ENCODE measurements at regions not wholly inside any gene's neighbourhood (a gene's known extent, or its start where the extent isn't known, plus 50 kb on each side); places are given as distances from the start of the nearest gene placed in this dataset.
"Not testable (repeated sequence)": the region's sequence is repeated elsewhere in the genome, so short reads cannot be mapped to it uniquely, and the experiment has no call there.

DNA sequence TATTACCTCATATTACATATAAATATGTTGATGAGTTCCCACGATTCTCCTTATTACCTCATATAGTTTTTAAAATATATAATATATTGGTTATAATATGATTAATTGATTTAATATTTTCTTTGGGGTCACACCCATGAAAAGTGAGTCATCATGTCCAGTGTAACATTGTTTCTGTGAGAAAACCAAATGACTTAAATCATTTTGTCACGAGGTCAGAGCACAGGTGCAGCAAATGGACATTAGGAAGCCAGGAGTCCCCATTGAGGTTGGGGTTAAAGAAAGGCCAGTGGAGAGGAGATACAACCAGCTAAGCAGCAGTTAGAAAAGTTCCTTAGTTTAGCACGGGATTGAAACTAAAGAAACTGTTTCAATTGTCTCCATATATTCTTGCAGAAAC lies 133.9 kb upstream of the RAPGEF2 start:
- TF ChIP-seq, protein P1, sequence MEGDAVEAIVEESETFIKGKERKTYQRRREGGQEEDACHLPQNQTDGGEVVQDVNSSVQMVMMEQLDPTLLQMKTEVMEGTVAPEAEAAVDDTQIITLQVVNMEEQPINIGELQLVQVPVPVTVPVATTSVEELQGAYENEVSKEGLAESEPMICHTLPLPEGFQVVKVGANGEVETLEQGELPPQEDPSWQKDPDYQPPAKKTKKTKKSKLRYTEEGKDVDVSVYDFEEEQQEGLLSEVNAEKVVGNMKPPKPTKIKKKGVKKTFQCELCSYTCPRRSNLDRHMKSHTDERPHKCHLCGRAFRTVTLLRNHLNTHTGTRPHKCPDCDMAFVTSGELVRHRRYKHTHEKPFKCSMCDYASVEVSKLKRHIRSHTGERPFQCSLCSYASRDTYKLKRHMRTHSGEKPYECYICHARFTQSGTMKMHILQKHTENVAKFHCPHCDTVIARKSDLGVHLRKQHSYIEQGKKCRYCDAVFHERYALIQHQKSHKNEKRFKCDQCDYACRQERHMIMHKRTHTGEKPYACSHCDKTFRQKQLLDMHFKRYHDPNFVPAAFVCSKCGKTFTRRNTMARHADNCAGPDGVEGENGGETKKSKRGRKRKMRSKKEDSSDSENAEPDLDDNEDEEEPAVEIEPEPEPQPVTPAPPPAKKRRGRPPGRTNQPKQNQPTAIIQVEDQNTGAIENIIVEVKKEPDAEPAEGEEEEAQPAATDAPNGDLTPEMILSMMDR (IDR thresholded peaks at IDR 0.05; ENCODE audit: low read length, missing control alignments): no peak
- no peak for DNase-seq (ENCODE audit: low read depth)
- H3K4me3 ChIP-seq (replicated peaks; ENCODE audit: low read depth, low read length): no peak overlapping the region

DNA sequence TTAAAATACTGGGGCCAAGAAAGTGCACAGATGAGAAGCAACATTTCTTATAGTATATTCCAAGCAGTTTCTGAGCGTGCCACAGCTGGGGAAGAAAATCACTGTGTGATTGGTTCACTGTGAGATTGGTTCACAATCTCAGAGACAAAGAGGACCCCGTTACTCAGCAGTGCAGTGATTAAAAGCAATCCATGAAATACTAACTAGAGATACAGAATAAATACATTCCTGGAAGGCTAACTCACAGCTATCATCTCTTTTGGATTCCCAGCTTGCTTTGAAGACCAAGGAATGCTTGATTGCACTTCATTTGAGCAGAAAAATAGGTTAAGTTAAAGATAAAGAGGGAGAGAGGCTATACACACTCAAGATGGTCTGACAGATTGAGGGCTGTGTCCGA lies 132.1 kb upstream of the RAPGEF2 start:
- no peak for DNase-seq (ENCODE audit: low read depth)
- no peak overlapping the region for H3K4me3 ChIP-seq (replicated peaks; ENCODE audit: low read depth, low read length)
- TF ChIP-seq, protein P1 (IDR thresholded peaks at IDR 0.05; ENCODE audit: low read length, missing control alignments): no peak

DNA sequence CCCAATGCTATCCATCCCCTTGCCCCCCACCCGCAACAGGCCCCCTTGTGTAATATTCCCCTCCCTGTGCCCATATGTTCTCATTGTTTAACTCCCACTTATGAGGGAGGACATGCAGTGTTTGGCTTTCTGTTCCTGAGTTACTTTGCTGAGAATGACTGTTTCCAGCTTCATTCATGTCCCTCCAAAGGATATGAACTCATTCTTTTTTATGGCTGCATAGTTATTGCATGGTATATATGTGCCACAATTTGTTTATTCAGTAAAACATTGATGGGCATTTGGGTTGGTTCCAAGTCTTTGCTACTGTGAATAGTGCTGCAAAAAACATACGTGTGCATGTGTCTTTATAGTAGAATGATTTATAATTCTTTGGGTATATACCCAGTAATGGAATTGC lies 128.4 kb upstream of the RAPGEF2 start:
- not testable (repeated sequence) for H3K4me3 ChIP-seq (replicated peaks; ENCODE audit: low read depth, low read length); DNase-seq (ENCODE audit: low read depth)

DNA sequence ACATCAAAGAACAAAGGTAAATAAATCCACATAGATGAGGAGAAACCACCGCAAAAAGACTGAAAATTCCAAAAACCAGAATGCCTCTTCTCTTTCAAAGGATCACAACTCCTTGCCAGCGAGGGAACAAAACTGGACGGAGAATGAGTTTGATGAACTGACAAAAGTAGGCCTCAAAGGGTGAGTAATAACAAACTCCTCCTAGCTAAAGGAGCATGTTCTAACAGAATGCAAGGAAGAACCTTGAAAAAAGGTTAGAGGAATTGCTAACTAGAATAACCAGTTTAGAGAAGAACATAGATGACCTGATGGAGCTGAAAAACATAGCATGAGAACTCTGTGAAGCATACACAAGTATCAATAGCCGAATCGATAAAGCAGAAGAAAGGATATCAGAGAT lies 122.2 kb upstream of the RAPGEF2 start:
- DNase-seq (ENCODE audit: low read depth); H3K4me3 ChIP-seq (replicated peaks; ENCODE audit: low read depth, low read length): not testable (repeated sequence)

DNA sequence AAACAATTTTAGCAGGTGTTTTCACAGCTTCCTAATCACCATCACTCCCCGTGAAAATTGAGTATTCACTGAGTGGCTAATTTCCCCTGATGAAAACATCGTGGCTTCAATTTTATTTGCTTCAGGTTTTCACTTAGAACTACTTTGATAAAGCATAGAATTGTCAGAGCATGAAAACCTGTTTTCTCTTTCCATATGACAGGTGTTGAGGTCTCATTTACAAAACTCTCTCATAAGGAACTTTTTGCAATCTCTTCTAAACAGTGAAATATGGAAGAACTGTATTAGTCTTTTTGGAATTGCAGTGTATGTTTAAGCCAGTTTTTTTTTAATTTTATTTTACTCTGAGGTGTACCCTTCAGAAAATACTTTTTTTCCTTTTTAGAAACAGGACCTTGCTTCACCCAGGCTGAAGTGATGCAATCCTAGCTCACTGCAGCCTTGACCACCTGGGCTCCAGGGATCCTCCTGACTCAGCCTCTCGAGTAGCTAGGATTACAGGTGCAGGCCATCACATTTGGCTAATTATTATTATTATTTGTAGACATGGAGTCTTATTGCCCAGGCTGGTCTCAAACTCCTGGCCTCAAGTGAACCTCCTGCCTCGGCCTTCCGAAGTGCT lies 111.2 kb upstream of the RAPGEF2 start:
- no peak overlapping the region for H3K4me3 ChIP-seq (replicated peaks; ENCODE audit: low read depth, low read length)
- TF ChIP-seq, protein P1 (IDR thresholded peaks at IDR 0.05; ENCODE audit: low read length, missing control alignments): no peak
- no peak for DNase-seq (ENCODE audit: low read depth)

DNA sequence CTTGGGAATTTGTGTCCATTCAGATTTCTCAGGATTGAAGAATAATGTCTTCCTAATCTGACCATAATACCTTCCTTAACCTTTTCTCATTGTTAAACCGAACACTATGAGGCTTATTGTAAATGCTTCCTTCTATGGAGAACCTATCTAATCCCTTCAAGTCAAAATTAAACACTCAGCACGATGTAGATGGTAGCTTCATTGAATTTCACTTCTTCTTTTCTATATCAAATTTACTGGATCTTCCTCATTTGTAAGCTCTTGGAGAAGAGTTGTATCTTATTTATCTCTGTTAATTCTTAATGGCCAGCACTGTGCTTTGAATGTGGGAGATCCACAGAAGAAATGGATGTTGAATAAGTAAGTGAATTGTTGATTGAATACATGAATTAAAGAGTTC lies 109.0 kb upstream of the RAPGEF2 start:
- DNase-seq (ENCODE audit: low read depth): no peak
- no peak overlapping the region for H3K4me3 ChIP-seq (replicated peaks; ENCODE audit: low read depth, low read length)
- TF ChIP-seq, protein P1 (IDR thresholded peaks at IDR 0.05; ENCODE audit: low read length, missing control alignments): no peak

DNA sequence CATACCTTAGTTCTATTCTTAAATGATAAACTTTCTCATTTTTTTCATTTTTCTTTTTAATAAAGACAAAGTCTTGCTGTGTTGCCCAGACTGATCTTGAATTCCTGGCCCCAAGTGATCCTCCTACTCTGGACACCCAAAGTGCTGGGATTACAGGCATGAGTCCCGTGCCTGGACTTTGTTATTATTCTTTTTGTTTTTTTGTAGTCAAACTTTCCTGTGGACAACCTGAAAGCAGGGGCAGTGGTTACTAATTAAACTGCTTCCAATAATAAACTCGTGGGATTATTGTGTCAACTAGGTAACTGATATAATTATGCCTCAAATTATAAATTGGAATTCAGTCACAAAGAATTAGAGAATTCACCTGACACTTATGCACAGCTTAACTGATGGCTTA lies 107.8 kb upstream of the RAPGEF2 start:
- TF ChIP-seq, protein P1 (IDR thresholded peaks at IDR 0.05; ENCODE audit: low read length, missing control alignments): no peak
- no peak overlapping the region for H3K4me3 ChIP-seq (replicated peaks; ENCODE audit: low read depth, low read length)
- no peak for DNase-seq (ENCODE audit: low read depth)

DNA sequence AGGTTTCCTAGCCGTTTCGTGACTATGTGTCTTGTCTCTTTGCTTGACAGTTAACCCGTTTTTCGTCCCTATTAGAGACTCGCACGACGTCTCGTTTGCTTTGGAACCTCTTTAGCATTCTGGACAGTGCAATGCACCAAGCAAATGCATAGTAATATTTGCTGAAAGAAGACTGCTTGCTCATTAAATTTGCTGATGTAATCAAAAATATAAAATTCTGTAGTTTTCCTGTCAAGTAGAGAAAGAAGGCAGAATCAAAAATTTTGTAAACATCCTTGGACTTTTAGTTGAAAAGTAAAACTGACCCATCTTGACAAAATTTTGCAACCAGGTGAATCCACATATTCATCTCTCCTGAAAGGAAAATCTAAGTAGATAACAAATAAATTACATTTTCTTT lies 106.9 kb upstream of the RAPGEF2 start:
- H3K4me3 ChIP-seq (replicated peaks; ENCODE audit: low read depth, low read length): no peak overlapping the region
- TF ChIP-seq, protein P1 (IDR thresholded peaks at IDR 0.05; ENCODE audit: low read length, missing control alignments): no peak
- no peak for DNase-seq (ENCODE audit: low read depth)
